ENCODE measurements at regions not wholly inside any gene's neighbourhood (a gene's known extent, or its start where the extent isn't known, plus 50 kb on each side); places are given as distances from the start of the nearest gene placed in this dataset.

DNA sequence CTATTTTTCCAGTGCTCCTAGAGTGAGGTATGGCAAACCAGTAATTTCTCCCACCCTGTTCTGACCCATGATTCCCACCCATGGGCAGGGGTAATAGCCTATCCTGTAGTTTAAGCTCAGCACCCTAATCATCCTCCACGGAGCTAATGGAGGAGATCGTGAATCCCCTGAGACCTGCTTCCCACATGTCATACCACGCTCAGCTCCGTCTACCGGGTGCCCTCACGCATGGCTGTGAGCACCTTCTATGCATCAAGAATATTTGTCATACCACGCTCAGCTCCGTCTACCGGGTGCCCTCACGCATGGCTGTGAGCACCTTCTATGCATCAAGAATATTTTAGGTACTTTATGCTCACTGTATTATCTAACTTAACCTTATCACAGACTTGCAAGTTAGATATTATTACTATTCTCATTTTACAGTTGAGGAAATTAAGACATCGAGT is 104.7 kb upstream of the PFN2 start:
- no peak overlapping the region for H3K4me3 ChIP-seq
- intact Hi-C loops (cut with DNase I), result loop anchor here in 1 of 10 donors (10.0 kb wide), 1 partner anchor 101 kb away; the partner anchor contains the start of gene PFN2
- no peak overlapping the region for H3K27ac ChIP-seq
- ATAC-seq, result no peak
- H3K9me3 ChIP-seq, result peaks cover 0 to 17% (median 0%) of the 10 kb centered on the region in 12 donors
- TF ChIP-seq CTCF (IDR thresholded peaks at IDR 0.05), result no peak
- no peak for TF ChIP-seq POLR2A (IDR thresholded peaks at IDR 0.05)
- H3K27me3 ChIP-seq, result no peaks in the 10 kb centered on the region
- WGBS, 4 donors, result 92 to 95% (median 94%) methylated on average over 11 of the region's 11 CpGs
- peaks cover 0 to 29% (median 13%) of the 10 kb centered on the region in 12 donors for H3K4me1 ChIP-seq
- no peak for DNase-seq
- no peaks in the 10 kb centered on the region for H3K36me3 ChIP-seq

DNA sequence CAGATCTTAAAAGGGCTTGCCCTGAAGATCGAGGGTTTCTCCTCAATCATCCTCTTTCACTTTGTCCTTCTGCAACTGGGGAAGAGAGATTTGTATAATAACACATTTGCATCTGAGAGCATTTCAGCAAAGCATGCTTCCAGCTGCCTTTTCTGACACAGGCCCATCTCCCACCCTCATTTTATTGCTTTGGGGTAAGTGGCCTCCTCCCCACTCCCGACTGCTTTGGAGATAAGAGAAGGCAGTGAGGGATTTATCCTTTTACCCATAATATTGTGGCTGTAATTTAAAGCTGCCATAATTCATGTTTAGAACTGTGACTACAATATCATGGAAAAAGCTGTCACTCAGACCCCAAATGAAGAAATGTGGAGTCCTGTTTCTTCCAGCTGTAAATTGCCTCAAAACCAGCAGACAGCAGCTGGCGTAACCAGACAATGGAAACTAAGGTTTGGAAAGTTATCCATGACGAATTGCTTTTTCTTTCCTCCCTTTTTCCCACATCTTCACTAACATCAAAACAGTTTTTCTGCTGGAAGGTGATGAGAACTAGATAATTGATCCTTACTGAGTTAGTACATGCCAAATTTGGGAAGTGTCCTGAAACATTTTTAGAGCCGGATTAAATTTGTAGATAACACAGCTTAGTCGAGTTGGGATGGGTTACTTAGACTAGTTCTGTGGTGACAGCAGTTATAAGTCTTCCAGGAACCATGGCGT is 104.2 kb upstream of the PFN2 start:
- H3K36me3 ChIP-seq, result no peaks in the 10 kb centered on the region
- H3K27ac ChIP-seq, result no peak overlapping the region
- TF ChIP-seq CTCF (IDR thresholded peaks at IDR 0.05) (no peak), POLR2A (IDR thresholded peaks at IDR 0.05) (no peak)
- peaks cover 0 to 25% (median 10%) of the 10 kb centered on the region in 12 donors for H3K4me1 ChIP-seq
- H3K27me3 ChIP-seq, result no peaks in the 10 kb centered on the region
- intact Hi-C loops (cut with DNase I), result loop anchor here in 1 of 10 donors (10.0 kb wide), 1 partner anchor 100 kb away; the partner anchor contains the start of gene PFN2
- WGBS, 4 donors, result 62 to 77% (median 70%) methylated on average over 7 of the region's 7 CpGs
- peak overlapping the region in 1 of 12 donors; percentile 3 for H3K4me3 ChIP-seq
- H3K9me3 ChIP-seq, result peaks cover 0 to 17% (median 0%) of the 10 kb centered on the region in 12 donors
- ATAC-seq (no peak), DNase-seq (no peak)

- intact Hi-C loops (cut with DNase I), result loop anchor here in 1 of 10 donors (10.0 kb wide), 1 partner anchor 99 kb away; the partner anchor contains the start of gene PFN2
- ATAC-seq (no peak), DNase-seq (no peak)
- Histone ChIP-seq H3K27me3 (no peaks in the 10 kb centered on the region), H3K4me3 (peak overlapping the region in 1 of 12 donors; percentile 3), H3K4me1 (peaks cover 0 to 20% (median 8%) of the 10 kb centered on the region in 12 donors), H3K36me3 (no peaks in the 10 kb centered on the region), H3K27ac (no peak overlapping the region), H3K9me3 (peaks cover 0 to 17% (median 0%) of the 10 kb centered on the region in 12 donors)
- TF ChIP-seq CTCF (IDR thresholded peaks at IDR 0.05) (no peak), POLR2A (IDR thresholded peaks at IDR 0.05) (no peak)
- WGBS, 4 donors, result 87 to 94% (median 91%) methylated on average over 3 of the region's 3 CpGs
These were observed 103.6 kb upstream of the PFN2 start for GRCh38 chr3:150074277-150074676.

- Histone ChIP-seq H3K9me3 (peaks cover 0 to 17% (median 0%) of the 10 kb centered on the region in 12 donors), H3K27ac (no peak overlapping the region), H3K4me1 (peaks cover 0 to 13% (median 1%) of the 10 kb centered on the region in 12 donors), H3K27me3 (no peaks in the 10 kb centered on the region), H3K4me3 (no peak overlapping the region), H3K36me3 (no peaks in the 10 kb centered on the region)
- no peak for TF ChIP-seq CTCF (IDR thresholded peaks at IDR 0.05)
- no peak for TF ChIP-seq POLR2A (IDR thresholded peaks at IDR 0.05)
- DNase-seq (no peak), ATAC-seq (no peak)
- 93 to 100% (median 98%) methylated on average over 1 of the region's 1 CpG for WGBS, 4 donors
- intact Hi-C loops (cut with DNase I), result loop anchor here in 1 of 10 donors (10.0 kb wide), 1 partner anchor 99 kb away; the partner anchor contains the start of gene PFN2
These were observed 102.8 kb upstream of the PFN2 start for GRCh38 chr3:150073513-150073912.
